ENCODE measurements at regions not wholly inside any gene's neighbourhood (a gene's known extent, or its start where the extent isn't known, plus 50 kb on each side); places are given as distances from the start of the nearest gene placed in this dataset.

- Histone ChIP-seq H3K4me3 (ENCODE audit: low read length in 3 of 3) (no peak overlapping the region), H3K9ac (ENCODE audit: low read depth in 1 of 3, low read length in 3 of 3) (no peak overlapping the region), H3K27me3 (ENCODE audit: control insufficient read depth in 3 of 3, insufficient read depth in 3 of 3, low read length in 3 of 3) (no peaks in the 10 kb centered on the region), H3K9me3 (ENCODE audit: control insufficient read depth in 3 of 3, low read length in 3 of 3) (peaks cover 0 to 5% (median 0%) of the 10 kb centered on the region in 3 donors), H3K27ac (ENCODE audit: low read depth, low read length) (no peak overlapping the region), H3K36me3 (ENCODE audit: control insufficient read depth in 3 of 3, insufficient read depth in 3 of 3, low read length in 3 of 3) (no peaks in the 10 kb centered on the region), H3K4me1 (ENCODE audit: control insufficient read depth in 3 of 3, insufficient read depth in 3 of 3, low read length in 3 of 3) (peaks cover 9 to 15% (median 12%) of the 10 kb centered on the region in 3 donors)
Measured at GRCh38 chr17:72416054-72416675, 295.3 kb downstream of the SOX9 start.

GRCh38 chr17:72416905-72417304 lies 296.1 kb downstream of the SOX9 start:
- Histone ChIP-seq H3K9ac (ENCODE audit: low read depth in 1 of 3, low read length in 3 of 3) (no peak overlapping the region), H3K36me3 (ENCODE audit: control insufficient read depth in 3 of 3, insufficient read depth in 3 of 3, low read length in 3 of 3) (no peaks in the 10 kb centered on the region), H3K9me3 (ENCODE audit: control insufficient read depth in 3 of 3, low read length in 3 of 3) (peaks cover 0 to 5% (median 0%) of the 10 kb centered on the region in 3 donors), H3K4me3 (ENCODE audit: low read length in 3 of 3) (no peak overlapping the region), H3K27ac (ENCODE audit: low read depth, low read length) (no peak overlapping the region), H3K4me1 (ENCODE audit: control insufficient read depth in 3 of 3, insufficient read depth in 3 of 3, low read length in 3 of 3) (peaks cover 8 to 22% (median 17%) of the 10 kb centered on the region in 3 donors), H3K27me3 (ENCODE audit: control insufficient read depth in 3 of 3, insufficient read depth in 3 of 3, low read length in 3 of 3) (no peaks in the 10 kb centered on the region)

GRCh38 chr17:72417627-72418026 lies 296.8 kb downstream of the SOX9 start:
- Histone ChIP-seq H3K27me3 (ENCODE audit: control insufficient read depth in 3 of 3, insufficient read depth in 3 of 3, low read length in 3 of 3) (no peaks in the 10 kb centered on the region), H3K9me3 (ENCODE audit: control insufficient read depth in 3 of 3, low read length in 3 of 3) (peaks cover 0 to 5% (median 0%) of the 10 kb centered on the region in 3 donors), H3K9ac (ENCODE audit: low read depth in 1 of 3, low read length in 3 of 3) (no peak overlapping the region), H3K27ac (ENCODE audit: low read depth, low read length) (no peak overlapping the region), H3K4me1 (ENCODE audit: control insufficient read depth in 3 of 3, insufficient read depth in 3 of 3, low read length in 3 of 3) (peaks cover 13 to 26% (median 21%) of the 10 kb centered on the region in 3 donors), H3K36me3 (ENCODE audit: control insufficient read depth in 3 of 3, insufficient read depth in 3 of 3, low read length in 3 of 3) (no peaks in the 10 kb centered on the region), H3K4me3 (ENCODE audit: low read length in 3 of 3) (no peak overlapping the region)

GRCh38 chr17:72419866-72420774 lies 299.3 kb downstream of the SOX9 start:
- Histone ChIP-seq H3K4me3 (ENCODE audit: low read length in 3 of 3) (no peak overlapping the region), H3K27me3 (ENCODE audit: control insufficient read depth in 3 of 3, insufficient read depth in 3 of 3, low read length in 3 of 3) (no peaks in the 10 kb centered on the region), H3K9ac (ENCODE audit: low read depth in 1 of 3, low read length in 3 of 3) (peak overlapping the region in 1 of 3 donors; percentile 15), H3K36me3 (ENCODE audit: control insufficient read depth in 3 of 3, insufficient read depth in 3 of 3, low read length in 3 of 3) (no peaks in the 10 kb centered on the region), H3K9me3 (ENCODE audit: control insufficient read depth in 3 of 3, low read length in 3 of 3) (peaks cover 0 to 5% (median 0%) of the 10 kb centered on the region in 3 donors), H3K27ac (ENCODE audit: low read depth, low read length) (peak overlapping the region; percentile 34), H3K4me1 (ENCODE audit: control insufficient read depth in 3 of 3, insufficient read depth in 3 of 3, low read length in 3 of 3) (peaks cover 16 to 33% (median 26%) of the 10 kb centered on the region in 3 donors)

GRCh38 chr17:72420775-72421127 lies 299.9 kb downstream of the SOX9 start:
- H3K9me3 ChIP-seq (ENCODE audit: control insufficient read depth in 3 of 3, low read length in 3 of 3), result peaks cover 0 to 5% (median 0%) of the 10 kb centered on the region in 3 donors
- H3K4me3 ChIP-seq (ENCODE audit: low read length in 3 of 3), result no peak overlapping the region
- H3K9ac ChIP-seq (ENCODE audit: low read depth in 1 of 3, low read length in 3 of 3), result no peak overlapping the region
- H3K27ac ChIP-seq (ENCODE audit: low read depth, low read length), result peak overlapping the region; percentile 34
- H3K36me3 ChIP-seq (ENCODE audit: control insufficient read depth in 3 of 3, insufficient read depth in 3 of 3, low read length in 3 of 3), result no peaks in the 10 kb centered on the region
- H3K27me3 ChIP-seq (ENCODE audit: control insufficient read depth in 3 of 3, insufficient read depth in 3 of 3, low read length in 3 of 3), result no peaks in the 10 kb centered on the region
- peaks cover 13 to 31% (median 26%) of the 10 kb centered on the region in 3 donors for H3K4me1 ChIP-seq (ENCODE audit: control insufficient read depth in 3 of 3, insufficient read depth in 3 of 3, low read length in 3 of 3)

DNA sequence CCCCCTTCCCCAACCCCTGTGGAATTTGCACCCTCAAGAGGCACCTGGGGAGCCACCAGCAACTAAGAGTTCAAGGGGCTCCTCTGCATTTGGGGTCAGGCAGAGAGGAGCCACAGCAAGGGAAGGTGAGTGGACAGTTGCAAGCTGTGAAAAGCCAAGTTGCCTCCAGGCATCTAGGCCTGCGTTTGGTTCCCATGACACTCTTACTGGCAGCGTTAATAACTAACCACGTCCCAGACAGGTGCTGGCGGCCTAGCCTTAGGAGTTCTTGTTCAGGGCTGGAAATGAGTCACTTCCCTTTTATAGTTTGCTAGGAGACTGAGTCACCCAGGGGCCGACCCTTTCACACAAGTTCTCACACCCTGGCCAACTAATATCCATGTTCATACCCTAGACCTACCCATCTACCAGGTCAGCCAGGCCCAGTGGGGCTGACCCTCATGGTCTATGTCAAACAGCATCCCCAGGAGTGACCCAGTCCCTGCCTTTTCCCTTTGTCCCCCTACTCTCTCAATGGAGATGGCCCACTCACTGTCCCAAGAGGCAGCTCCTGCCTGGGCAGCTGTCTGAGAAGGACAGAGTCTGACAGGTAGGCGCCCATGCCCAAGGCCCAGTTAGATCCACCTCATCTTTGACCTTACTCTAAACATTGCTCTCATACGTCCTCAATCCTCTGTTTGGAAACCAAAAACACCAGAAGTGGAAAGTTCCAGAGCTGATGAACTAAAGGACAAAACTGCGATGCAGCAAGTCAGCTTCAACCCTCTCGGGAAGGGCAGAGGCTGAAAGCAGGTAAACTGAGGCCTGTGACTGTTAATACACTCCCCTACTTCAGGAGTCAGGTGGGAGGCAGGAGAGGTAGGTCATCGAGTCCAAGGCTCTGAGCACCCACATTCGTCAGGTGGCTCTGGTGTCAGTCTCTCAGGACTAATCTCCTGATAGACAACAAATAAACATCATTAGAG lies 300.6 kb downstream of the SOX9 start:
- no peak overlapping the region for H3K9ac ChIP-seq (ENCODE audit: low read depth in 1 of 3, low read length in 3 of 3)
- H3K4me1 ChIP-seq (ENCODE audit: control insufficient read depth in 3 of 3, insufficient read depth in 3 of 3, low read length in 3 of 3), result peaks cover 12 to 30% (median 26%) of the 10 kb centered on the region in 3 donors
- peaks cover 0 to 5% (median 0%) of the 10 kb centered on the region in 3 donors for H3K9me3 ChIP-seq (ENCODE audit: control insufficient read depth in 3 of 3, low read length in 3 of 3)
- peak overlapping the region in 1 of 3 donors; percentile 13 for H3K4me3 ChIP-seq (ENCODE audit: low read length in 3 of 3)
- peak overlapping the region; percentile 60 for H3K27ac ChIP-seq (ENCODE audit: low read depth, low read length)
- H3K27me3 ChIP-seq (ENCODE audit: control insufficient read depth in 3 of 3, insufficient read depth in 3 of 3, low read length in 3 of 3), result no peaks in the 10 kb centered on the region
- no peaks in the 10 kb centered on the region for H3K36me3 ChIP-seq (ENCODE audit: control insufficient read depth in 3 of 3, insufficient read depth in 3 of 3, low read length in 3 of 3)

GRCh38 chr17:72422204-72422504 lies 301.3 kb downstream of the SOX9 start:
- Histone ChIP-seq H3K9me3 (ENCODE audit: control insufficient read depth in 3 of 3, low read length in 3 of 3) (peaks cover 0 to 3% (median 0%) of the 10 kb centered on the region in 3 donors), H3K9ac (ENCODE audit: low read depth in 1 of 3, low read length in 3 of 3) (no peak overlapping the region), H3K27ac (ENCODE audit: low read depth, low read length) (no peak overlapping the region), H3K4me3 (ENCODE audit: low read length in 3 of 3) (no peak overlapping the region), H3K36me3 (ENCODE audit: control insufficient read depth in 3 of 3, insufficient read depth in 3 of 3, low read length in 3 of 3) (no peaks in the 10 kb centered on the region), H3K4me1 (ENCODE audit: control insufficient read depth in 3 of 3, insufficient read depth in 3 of 3, low read length in 3 of 3) (peaks cover 12 to 30% (median 26%) of the 10 kb centered on the region in 3 donors), H3K27me3 (ENCODE audit: control insufficient read depth in 3 of 3, insufficient read depth in 3 of 3, low read length in 3 of 3) (no peaks in the 10 kb centered on the region)

DNA sequence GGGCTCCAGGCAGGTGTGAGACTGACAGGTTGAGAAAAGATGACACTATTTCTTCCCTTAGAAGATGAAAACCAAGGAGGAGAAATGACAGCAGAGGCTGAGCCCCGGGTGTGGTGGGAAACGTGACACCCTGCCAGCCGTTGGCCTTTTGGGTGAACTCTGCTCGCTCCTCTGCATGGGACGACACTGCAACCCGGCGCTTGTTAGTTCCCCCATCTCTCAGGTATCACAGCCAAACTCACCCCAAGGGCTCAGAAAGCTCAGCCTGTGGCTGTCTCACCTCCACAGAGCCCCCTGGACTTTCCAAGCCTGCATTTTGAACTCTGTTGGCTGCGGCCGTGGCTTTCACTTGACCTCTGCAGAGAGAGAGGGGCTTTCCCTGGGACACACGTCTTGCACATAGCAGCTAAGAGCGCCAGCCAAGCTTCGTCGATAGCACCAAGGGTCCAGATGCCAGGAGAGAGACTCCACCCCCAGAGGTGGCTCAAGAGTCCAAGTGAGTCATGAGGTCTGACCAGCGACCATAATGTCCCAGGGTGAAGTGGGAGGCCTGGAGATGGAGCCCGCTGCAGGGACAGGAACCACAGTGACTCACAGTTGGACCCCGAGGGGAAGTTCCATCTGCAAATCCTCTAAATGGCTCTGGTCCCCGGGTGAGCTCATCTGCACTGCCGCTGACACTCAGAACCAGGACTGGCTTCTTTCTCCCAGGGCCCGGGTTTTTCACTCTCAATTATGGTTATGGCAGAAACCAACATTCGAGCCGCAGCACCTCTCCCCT lies 301.9 kb downstream of the SOX9 start:
- Histone ChIP-seq H3K27ac (ENCODE audit: low read depth, low read length) (no peak overlapping the region), H3K9ac (ENCODE audit: low read depth in 1 of 3, low read length in 3 of 3) (no peak overlapping the region)

GRCh38 chr17:72423286-72423589 lies 302.4 kb downstream of the SOX9 start:
- H3K9ac ChIP-seq (ENCODE audit: low read depth in 1 of 3, low read length in 3 of 3), result no peak overlapping the region
- no peak overlapping the region for H3K4me3 ChIP-seq (ENCODE audit: low read length in 3 of 3)
- H3K27me3 ChIP-seq (ENCODE audit: control insufficient read depth in 3 of 3, insufficient read depth in 3 of 3, low read length in 3 of 3), result no peaks in the 10 kb centered on the region
- H3K27ac ChIP-seq (ENCODE audit: low read depth, low read length), result no peak overlapping the region
- peaks cover 0 to 1% (median 0%) of the 10 kb centered on the region in 3 donors for H3K9me3 ChIP-seq (ENCODE audit: control insufficient read depth in 3 of 3, low read length in 3 of 3)
- H3K4me1 ChIP-seq (ENCODE audit: control insufficient read depth in 3 of 3, insufficient read depth in 3 of 3, low read length in 3 of 3), result peaks cover 12 to 30% (median 26%) of the 10 kb centered on the region in 3 donors
- H3K36me3 ChIP-seq (ENCODE audit: control insufficient read depth in 3 of 3, insufficient read depth in 3 of 3, low read length in 3 of 3), result no peaks in the 10 kb centered on the region

More for the DNA sequence above, 301.9 kb downstream of the SOX9 start:
- Histone ChIP-seq H3K36me3 (ENCODE audit: control insufficient read depth in 3 of 3, insufficient read depth in 3 of 3, low read length in 3 of 3) (no peaks in the 10 kb centered on the region), H3K9me3 (ENCODE audit: control insufficient read depth in 3 of 3, low read length in 3 of 3) (peaks cover 0 to 3% (median 0%) of the 10 kb centered on the region in 3 donors), H3K27me3 (ENCODE audit: control insufficient read depth in 3 of 3, insufficient read depth in 3 of 3, low read length in 3 of 3) (no peaks in the 10 kb centered on the region), H3K4me3 (ENCODE audit: low read length in 3 of 3) (peak overlapping the region in 1 of 3 donors; percentile 13), H3K4me1 (ENCODE audit: control insufficient read depth in 3 of 3, insufficient read depth in 3 of 3, low read length in 3 of 3) (peaks cover 12 to 30% (median 26%) of the 10 kb centered on the region in 3 donors)

All from skeletal muscle tissue (tissue), 3 donors.